Astrocyte (in vitro differentiated cells and primary cell): ENCODE measurements at regions not wholly inside any gene's neighbourhood (a gene's known extent, or its start where the extent isn't known, plus 50 kb on each side); places are given as distances from the start of the nearest gene placed in this dataset.

Experiments
- CTCF ChIP-seq: IDR thresholded peaks from 2 replicates; pipeline ENCODE4 v1.5.1; 2011; ENCODE audit warnings: low read depth, mild to moderate bottlenecking, inconsistent platforms, low read length, moderate library complexity; ENCODE audit not compliant: insufficient read depth
- EZH2 ChIP-seq: IDR thresholded peaks from 2 replicates; pipeline ENCODE4 v1.6.1; 2012; ENCODE audit warnings: mild to moderate bottlenecking, low read length, inconsistent platforms; ENCODE audit not compliant: insufficient read depth

DNA sequence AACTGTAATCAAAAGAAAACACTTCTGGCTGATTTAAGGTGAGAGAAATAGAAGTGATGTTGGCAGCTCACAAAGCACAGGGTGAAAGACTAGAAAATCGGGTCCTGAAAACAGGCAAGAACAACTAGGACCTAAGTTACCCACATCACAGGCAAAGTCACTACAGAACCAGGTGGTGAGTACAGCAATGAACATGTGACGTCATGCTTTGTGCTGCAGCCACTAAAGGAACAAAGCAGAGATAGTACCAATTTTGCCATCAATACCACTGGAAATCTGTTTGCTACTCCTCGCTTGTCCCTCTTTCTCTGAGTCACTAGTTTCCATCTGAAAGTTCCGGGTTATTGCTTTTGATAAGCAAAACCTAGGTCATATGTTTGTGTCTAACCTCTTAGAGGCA lies 326.7 kb downstream of the GABRB2 start:
- no peak for TF ChIP-seq CTCF
- TF ChIP-seq EZH2 = no peak
